Stimulated activated CD4-positive, alpha-beta T cell treated with anti-CD3 and anti-CD28 coated beads, TNF-alpha, amount 100 ng/mL, for 48 hours (primary cell): ENCODE measurements at regions not wholly inside any gene's neighbourhood (a gene's known extent, or its start where the extent isn't known, plus 50 kb on each side); places are given as distances from the start of the nearest gene placed in this dataset.

Source experiments
- DNase-seq, 3 donors: peaks; one replicate each; pipeline ENCODE4 v3.0.0-alpha.2; 2020; ENCODE audit warnings: low read depth in 3 of 3

DNA sequence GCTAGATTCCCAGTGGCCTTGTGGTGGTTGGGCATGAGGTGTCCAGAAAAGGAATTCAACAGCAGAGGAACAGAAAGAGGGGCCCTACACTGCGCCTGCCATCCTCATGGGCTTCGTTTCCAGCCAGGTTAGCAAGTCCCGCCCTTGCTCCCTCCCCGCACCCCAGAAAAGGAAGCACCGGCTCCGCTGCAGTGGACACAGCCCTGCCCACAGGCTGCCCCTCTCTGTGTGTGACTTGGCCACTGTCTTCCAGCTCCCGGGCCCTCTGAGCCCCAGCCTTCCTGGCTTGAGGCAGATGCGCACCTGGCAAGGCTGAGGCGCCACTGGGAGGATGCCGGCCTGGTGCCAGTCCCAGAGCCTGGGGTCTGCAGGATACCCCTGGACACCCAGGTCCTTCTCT, 305.0 kb upstream of the IRX4 start:
- DNase-seq: no peak

DNA sequence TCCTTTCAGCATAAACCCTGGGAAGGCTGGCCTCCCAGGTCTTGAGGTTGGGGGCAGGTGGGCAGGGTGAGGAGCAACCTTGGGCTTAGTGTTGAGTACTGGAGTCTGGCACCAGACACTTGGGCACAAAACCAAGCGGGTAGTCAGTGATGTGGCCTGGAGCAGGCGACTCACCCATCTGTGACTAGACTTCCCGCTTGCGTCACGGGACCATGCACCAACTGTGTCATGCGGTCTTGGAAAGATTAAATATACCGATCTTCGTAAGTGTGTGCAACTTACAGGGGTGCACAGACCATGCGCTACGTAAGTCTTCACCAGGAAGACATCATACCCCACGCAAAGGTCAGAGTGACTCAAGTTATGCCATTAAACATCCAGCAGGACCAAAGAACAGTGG, 304.4 kb upstream of the IRX4 start:
- DNase-seq: no peak

GRCh38 chr5:2186472-2187015, 303.8 kb upstream of the IRX4 start:
- no peak for DNase-seq

DNA sequence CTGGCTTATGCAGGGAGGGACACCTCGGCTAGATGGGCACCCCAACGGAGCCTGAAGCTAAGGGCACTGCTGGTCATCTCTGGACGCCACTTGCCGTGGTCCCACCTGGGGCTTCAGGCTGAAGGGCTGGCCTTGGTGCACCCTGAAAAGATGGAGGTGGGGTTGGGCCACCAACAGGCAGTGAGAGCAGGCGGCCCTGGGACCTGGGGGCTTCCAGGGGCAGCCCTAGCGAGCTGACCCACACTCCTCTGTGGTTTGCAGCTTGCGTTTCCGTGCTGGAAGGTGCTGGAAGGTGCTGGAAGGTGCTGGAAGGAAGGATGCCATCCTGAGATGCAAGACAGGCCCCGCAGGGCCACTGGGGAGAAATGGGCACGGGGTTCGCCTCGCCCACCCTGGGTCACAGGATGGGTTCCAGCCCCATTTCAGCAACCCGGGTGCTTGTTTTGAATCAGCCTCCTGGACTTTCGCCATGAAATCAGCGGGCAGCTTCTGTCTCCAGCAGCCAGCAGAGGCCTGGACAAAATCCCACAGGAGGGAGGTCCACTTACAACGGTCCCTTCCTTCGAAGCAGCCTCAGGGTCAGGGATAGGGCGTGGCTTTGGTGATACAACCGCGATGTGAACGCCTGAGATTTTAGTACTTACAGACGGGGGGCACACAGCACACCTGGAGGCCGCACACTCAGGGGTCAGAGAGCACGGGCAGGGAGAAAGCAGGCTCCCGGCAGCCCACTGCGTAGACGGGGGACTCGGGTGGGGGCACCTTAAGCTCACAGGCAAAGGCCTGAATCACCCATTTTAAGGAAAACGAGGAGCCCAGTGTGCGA, 303.1 kb upstream of the IRX4 start:
- DNase-seq: no peak

DNA sequence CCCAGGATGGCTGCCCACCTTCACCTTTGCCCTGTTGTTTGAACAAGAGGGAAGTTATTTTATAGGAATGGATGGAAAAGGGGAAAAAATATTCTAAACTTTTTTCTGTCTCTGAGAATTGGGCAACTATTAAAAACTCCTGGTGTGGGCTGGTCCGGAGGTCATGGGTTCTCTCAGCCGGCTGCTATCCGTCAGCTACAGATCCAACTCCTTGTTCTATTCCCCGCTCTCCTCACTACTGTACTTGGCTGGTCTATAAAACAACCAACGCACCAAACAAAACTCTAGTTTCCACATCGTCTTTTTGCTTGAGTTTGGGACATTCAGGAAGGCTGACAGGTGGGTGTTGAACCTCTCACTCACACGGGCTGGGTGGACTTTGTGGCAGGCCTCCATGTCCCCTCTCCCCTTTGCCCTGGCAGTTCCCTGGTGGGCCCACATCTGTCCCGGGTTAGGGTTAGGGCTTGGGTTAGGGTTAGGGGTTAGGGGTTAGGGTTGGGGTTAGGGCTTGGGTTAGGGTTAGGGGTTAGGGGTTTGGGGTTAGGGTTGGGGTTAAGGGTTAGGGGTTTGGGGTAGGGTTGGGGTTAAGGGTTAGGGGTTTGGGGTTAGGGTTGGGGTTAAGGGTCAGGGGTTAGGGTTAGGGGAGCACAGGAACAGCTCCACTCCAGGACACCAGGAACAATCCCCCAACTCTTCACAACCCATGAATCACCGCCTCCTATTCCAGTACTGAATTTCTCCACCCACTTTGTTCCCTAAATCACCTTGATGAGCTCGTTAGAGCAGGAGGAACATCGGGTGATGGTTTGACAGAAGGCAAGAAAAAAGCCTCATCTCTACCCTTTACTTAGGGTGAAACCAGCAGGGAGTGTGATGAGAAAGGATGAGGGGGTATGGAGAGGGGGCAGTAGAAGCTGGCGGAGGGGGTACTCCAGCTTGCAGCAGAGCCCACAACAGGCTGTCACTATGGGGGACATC, 302.1 kb upstream of the IRX4 start:
- DNase-seq: no peak

GRCh38 chr5:2184026-2184366, 301.3 kb upstream of the IRX4 start:
- no peak for DNase-seq

DNA sequence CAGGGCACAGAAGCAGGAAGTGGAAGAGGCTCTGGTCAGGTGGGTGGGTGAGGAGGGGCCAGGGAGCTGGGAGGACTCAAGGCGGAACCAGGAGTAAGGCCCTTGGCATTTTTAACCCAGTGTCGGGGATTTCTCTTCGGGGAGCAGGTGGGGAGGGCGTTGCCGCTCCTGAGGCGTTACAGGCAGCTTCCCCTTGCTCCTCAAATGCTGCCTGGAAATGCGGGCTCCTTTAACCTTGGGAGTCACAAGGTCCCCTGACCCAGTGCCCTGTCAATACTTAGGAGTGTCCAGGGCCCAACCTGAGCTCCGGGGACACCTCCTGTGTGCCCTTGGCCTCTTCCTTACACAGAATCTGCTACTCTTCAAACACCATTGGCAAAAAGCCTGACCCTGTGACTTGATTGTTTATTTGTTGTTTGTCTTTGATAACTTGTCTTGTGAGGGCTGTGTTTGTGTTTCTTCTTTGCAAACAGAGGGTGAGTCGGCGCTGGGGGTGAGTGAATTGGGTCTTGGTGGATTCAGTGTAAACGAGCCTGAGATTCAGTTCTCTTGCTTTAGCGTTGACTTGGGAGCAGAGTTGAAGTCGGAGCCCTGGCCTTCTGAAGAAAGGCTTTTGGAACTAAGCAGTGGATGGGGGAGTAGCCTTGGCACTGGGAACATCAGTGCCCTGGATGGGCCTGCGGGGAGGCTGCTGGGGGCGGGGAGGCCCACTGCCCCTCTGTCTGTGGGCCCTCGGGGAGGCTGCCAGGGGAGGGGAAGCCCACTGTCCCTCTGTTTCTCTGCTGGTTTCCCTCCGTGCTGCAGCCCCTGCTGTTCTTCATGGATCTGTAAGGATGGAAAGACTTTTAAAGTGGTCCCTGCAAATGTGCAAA, 300.7 kb upstream of the IRX4 start:
- DNase-seq: no peak

DNA sequence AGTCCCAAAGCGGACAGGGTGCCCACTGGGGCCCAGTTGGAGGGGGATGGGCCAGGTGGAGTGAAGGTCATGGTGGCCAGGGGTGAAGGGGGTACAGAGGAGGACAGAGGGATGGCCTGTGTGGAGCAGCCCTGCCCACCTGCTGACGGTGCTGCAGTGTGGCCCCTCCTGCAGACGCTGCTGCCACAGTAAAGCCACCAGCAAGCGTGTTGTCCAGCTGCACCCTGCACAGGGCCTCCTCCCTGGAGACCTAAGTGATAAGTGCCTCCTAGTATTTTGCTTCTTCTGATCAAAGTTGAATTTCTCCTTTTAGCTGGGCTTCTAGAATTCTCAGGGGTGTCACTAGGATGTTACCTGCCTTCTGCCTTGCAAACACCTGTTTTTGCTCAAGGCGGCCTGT, 299.3 kb upstream of the IRX4 start:
- no peak for DNase-seq

DNA sequence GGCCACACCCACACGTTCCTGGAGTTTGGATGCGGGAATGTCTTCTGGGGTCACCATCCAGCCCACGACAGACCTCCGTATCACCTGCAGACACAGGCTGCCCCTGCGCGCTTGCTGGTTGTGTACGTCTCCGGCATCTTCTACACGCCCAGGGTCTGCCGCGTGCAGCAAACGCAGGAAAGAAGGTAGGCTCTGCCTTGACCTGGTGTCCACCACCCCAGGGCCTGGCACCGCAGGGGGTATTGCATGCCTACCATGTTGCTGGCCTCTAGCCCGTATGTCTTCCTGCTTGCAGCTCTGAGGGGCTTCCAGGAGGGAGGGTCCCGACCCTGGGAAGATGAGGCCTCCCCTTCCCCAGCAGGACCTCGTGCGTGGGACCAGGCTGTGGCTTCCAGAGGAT, 298.8 kb upstream of the IRX4 start:
- DNase-seq: no peak

- DNase-seq: no peak
Measured at GRCh38 chr5:2181149-2181548, 298.4 kb upstream of the IRX4 start.

DNA sequence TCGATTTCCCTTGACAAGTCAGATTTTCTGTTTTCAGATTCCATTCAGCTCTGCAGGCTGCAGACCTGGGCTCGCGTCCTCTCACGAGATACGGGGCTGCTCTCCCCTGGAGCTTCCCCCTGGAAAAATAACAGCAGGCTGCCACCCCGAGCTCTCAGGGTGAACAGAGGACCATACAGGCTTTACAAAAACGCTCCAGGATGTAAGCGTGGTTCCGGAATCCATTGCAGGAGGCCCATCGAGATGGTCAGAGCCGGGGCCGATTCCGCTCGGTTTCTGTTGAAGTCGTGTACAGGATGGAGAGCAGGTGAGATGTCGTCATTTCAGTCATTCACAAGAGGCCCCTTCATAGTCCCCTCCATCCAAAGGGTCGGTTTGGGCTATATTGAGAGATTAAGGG, 297.7 kb upstream of the IRX4 start:
- DNase-seq: no peak

- no peak for DNase-seq
Measured at GRCh38 chr5:2179861-2180260, 297.1 kb upstream of the IRX4 start.

DNA sequence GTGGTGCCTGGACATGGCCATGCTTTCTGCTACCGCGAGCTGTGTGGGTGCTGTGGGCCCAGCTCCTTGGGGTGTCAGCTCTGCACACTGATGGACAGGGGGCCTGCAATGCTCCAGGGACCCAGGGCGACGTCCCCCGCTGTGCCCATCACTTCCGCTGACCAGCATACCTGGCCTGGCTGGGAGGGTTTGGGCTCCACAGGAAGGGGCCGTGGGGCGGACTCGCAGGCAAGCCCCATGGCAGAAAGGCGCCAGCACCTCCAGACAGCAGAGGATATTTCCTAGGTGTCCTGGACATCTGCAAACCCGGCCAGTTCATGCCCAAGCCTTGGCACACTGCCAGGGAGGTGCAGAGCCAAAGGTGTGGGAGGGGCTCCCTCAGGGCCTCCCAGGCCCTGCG, 295.8 kb upstream of the IRX4 start:
- no peak for DNase-seq

DNA sequence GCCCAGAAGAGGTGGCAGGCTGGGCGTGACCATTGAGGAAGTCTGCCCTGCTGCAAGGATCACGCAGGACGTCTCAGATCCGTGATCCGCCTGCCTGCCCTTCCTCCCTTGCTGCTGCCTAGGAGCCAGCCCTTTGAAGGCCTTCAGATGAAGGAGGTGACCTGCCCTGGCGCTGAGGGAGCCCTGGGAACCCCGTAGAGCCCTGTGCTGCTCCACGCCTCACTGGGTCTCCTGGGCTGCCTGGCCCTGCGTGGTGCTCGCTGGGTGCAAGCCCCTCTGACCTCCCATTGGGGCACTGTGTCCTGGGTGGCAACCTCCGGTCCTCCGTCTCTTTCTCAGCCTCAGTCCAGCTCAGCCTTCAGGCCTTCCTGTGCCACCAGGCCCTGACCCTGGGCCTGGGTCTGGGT, 295.3 kb upstream of the IRX4 start:
- DNase-seq: no peak

GRCh38 chr5:2177244-2177643, 294.5 kb upstream of the IRX4 start:
- DNase-seq: no peak

DNA sequence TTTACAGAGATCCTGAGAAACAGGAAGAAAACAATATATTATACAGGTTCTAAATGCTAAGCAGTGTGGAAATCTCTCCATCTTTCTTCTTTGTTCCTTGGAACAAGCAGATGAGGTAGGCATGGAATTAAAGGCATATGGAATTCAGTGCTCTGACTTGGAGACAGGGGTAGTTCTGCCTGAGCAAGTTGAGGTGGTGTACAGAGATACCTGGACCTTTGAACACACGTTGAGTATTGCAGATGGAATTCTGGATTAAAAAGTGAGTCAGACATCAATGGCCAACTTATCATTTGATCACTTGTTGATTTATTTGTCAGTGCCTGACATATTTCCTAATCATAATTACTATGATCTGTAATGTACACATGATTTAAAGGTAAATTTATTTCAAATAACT, 293.9 kb upstream of the IRX4 start:
- DNase-seq: no peak

- no peak for DNase-seq
Measured at GRCh38 chr5:2175842-2176404, 293.2 kb upstream of the IRX4 start.

GRCh38 chr5:2175041-2175440, 292.3 kb upstream of the IRX4 start:
- no peak for DNase-seq

DNA sequence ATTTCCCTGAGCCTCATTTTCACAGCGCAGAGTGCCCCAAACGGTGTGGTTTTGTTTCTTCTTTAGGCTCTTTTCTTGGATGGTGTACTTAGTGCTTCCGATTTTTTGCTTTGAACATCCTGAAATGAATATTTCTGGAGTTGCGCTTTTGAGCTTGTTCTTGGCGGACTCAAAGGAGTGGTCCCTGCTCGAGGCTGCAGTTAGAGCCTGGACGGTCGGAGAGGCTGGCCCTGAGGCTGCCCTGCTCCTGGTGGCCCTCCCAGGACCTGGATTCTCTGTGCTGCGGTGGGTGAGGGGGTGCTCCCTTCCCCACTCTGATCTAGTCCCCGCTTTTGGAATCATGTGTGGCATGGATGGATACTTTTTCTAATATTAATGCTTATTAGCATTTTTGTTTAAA, 291.8 kb upstream of the IRX4 start:
- DNase-seq: no peak

GRCh38 chr5:2173151-2173834, 290.6 kb upstream of the IRX4 start:
- no peak for DNase-seq

- DNase-seq: no peak
Measured at GRCh38 chr5:2172471-2172870, 289.7 kb upstream of the IRX4 start.
